Adrenal gland (tissue), 9 donors: ENCODE measurements at regions not wholly inside any gene's neighbourhood (a gene's known extent, or its start where the extent isn't known, plus 50 kb on each side); places are given as distances from the start of the nearest gene placed in this dataset.
A peak's percentile ranks its signal among the peaks of the same experiment; 100 is the strongest.

Source experiments
- DNase-seq, 7 donors: peaks; one replicate each; pipeline ENCODE4 v3.0.0-alpha.2; 2019 to 2020
- H3K27ac ChIP-seq, 5 donors: fragments of 200-600 bp; sonication (generic) in 4 of 5; 1 replicate in 3 of 5; 2 replicates in 2 of 5; pipeline versions ENCODE4 v1.5.1 to v1.8.0; 2016 to 2020; ENCODE audit warnings: mild to moderate bottlenecking in 1 of 5
- H3K27me3 ChIP-seq: fragments of 200-600 bp; 2 replicates; pipeline ENCODE4 v1.8.0; 2021
- H3K36me3 ChIP-seq, 2 donors: fragments of 200-600 bp; replicated peaks in 1 of 2; 1 replicate in 1 of 2; 2 replicates in 1 of 2; pipeline versions ENCODE4 v1.5.1 to v1.8.0; 2018 to 2022
- H3K4me1 ChIP-seq, 2 donors: fragments of 200-600 bp; replicated peaks in 1 of 2; 1 replicate in 1 of 2; 2 replicates in 1 of 2; pipeline versions ENCODE4 v1.5.1 to v1.8.0; 2018 to 2021
- H3K4me3 ChIP-seq, 4 donors: fragments of 200-600 bp; sonication (generic) in 3 of 4; one replicate each; pipeline ENCODE4 v1.5.1; 2016 to 2018
- H3K9me3 ChIP-seq, 3 donors: fragments of 200-600 bp; sonication (generic) in 1 of 3; replicated peaks in 1 of 3; 1 replicate in 2 of 3; 2 replicates in 1 of 3; pipeline versions ENCODE4 v1.5.1 to v1.8.0; 2016 to 2021
- POLR2A ChIP-seq, 2 donors: fragments of 450-650 bp; IDR thresholded peaks; one replicate each; pipeline ENCODE4 v1.6.1; 2017; ENCODE audit warnings: antibody characterized with exemption in 2 of 2, mild to moderate bottlenecking in 2 of 2, moderate library complexity in 1 of 2
- WGBS, 4 donors: extraction: QIAGEN DNeasy Blood & Tissue Kit in 2 of 4; methylation state at CpG; one replicate each; pipeline versions ENCODE4 v1.1.5 to v1.1.7; 2013 to 2017; 5-methylcytosine and 5-hydroxymethylcytosine counted together
- intact Hi-C, 2 donors: fragments of 100-400 bp; cut with DNase I; formaldehyde crosslinking; loops; one replicate each; pipeline versions ENCODE4 v1.14.1 to v1.15.0; 2022 to 2023
- TF ChIP-seq, protein P1 (sequence below), 6 experiments: fragments of 450-650 bp in 4 of 6; fragments of 200-600 bp in 2 of 6; sonication (generic) in 1 of 6; IDR thresholded peaks; 1 replicate in 5 of 6; 2 replicates in 1 of 6; pipeline versions ENCODE4 v1.5.1 to v1.8.0; 2016 to 2021; ENCODE audit warnings: antibody characterized with exemption in 6 of 6, mild to moderate bottlenecking in 2 of 6, moderate library complexity in 1 of 6
- donor health status: healthy with polysubstance abuse.
- donor health status: Bipolar disorder and iron deficiency.
- donor health status: DM: yes; HTN: yes; CAD: no.
- donor health status: DM: no; HTN: no; CAD: no.
- donor health status: DM: no; HTN: no; CAD: no.

DNA sequence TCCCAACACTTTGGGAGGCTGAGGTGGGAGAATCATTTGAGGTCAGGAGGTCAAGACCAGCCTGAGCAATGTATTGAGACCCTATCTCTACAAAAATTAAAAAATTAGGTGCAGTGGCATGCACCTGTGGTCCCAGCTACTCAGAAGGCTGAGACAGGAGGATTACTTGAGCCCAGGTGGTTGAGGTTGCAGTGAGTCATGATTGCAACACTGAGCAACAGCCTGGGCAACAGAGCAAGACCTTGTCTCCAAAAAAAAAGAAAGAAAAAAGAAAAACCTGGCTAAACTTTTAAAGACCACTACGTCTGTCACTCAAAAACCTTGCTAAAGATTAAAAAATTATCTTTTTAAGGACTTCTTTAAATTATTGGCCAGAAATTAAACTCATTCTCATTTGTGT lies 59.8 kb upstream of the ABCA1 start:
- no peaks in the 10 kb centered on the region for H3K9me3 ChIP-seq
- no peaks in the 10 kb centered on the region for H3K27me3 ChIP-seq
- H3K4me3 ChIP-seq = no peak overlapping the region
- H3K4me1 ChIP-seq = peaks cover 26 to 35% of the 10 kb centered on the region in 2 donors
- H3K36me3 ChIP-seq = no peaks in the 10 kb centered on the region
- DNase-seq = no peak
- intact Hi-C loops = no loop called here
- TF ChIP-seq POLR2A (IDR thresholded peaks at IDR 0.05) = no peak
- TF ChIP-seq, protein P1, sequence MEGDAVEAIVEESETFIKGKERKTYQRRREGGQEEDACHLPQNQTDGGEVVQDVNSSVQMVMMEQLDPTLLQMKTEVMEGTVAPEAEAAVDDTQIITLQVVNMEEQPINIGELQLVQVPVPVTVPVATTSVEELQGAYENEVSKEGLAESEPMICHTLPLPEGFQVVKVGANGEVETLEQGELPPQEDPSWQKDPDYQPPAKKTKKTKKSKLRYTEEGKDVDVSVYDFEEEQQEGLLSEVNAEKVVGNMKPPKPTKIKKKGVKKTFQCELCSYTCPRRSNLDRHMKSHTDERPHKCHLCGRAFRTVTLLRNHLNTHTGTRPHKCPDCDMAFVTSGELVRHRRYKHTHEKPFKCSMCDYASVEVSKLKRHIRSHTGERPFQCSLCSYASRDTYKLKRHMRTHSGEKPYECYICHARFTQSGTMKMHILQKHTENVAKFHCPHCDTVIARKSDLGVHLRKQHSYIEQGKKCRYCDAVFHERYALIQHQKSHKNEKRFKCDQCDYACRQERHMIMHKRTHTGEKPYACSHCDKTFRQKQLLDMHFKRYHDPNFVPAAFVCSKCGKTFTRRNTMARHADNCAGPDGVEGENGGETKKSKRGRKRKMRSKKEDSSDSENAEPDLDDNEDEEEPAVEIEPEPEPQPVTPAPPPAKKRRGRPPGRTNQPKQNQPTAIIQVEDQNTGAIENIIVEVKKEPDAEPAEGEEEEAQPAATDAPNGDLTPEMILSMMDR (IDR thresholded peaks at IDR 0.05) = no peak
- no peak overlapping the region for H3K27ac ChIP-seq
- 53 to 78% (median 75%) methylated on average over 1 of the region's 1 CpG for WGBS, 4 donors

DNA sequence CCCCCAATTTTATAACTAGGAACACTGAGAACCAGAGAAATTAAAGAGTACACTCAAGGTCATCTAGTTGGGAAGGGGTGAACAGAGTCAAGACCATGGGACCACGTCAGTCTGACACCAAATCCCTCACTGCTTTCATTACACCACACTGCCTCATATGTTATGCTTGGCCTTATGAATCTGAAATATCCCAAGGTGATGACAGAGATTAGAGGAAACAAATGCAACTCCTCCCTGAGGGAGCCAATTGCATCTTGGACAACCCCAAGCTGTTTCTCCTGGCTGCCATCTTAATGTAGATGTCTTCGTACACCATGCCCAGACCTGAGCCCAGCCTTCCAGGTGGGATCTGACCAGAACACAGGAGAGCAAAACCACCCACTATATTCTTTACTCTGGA lies 60.6 kb upstream of the ABCA1 start:
- TF ChIP-seq, protein P1 (IDR thresholded peaks at IDR 0.05) = no peak
- no peak for TF ChIP-seq POLR2A (IDR thresholded peaks at IDR 0.05)
- Histone ChIP-seq H3K27me3 (no peaks in the 10 kb centered on the region), H3K9me3 (no peaks in the 10 kb centered on the region), H3K27ac (no peak overlapping the region), H3K4me3 (no peak overlapping the region), H3K36me3 (no peaks in the 10 kb centered on the region), H3K4me1 (peaks cover 28 to 37% of the 10 kb centered on the region in 2 donors)
- intact Hi-C loops = no loop called here
- DNase-seq = no peak
- WGBS, 4 donors = 68 to 81% (median 76%) methylated on average over 2 of the region's 2 CpGs

DNA sequence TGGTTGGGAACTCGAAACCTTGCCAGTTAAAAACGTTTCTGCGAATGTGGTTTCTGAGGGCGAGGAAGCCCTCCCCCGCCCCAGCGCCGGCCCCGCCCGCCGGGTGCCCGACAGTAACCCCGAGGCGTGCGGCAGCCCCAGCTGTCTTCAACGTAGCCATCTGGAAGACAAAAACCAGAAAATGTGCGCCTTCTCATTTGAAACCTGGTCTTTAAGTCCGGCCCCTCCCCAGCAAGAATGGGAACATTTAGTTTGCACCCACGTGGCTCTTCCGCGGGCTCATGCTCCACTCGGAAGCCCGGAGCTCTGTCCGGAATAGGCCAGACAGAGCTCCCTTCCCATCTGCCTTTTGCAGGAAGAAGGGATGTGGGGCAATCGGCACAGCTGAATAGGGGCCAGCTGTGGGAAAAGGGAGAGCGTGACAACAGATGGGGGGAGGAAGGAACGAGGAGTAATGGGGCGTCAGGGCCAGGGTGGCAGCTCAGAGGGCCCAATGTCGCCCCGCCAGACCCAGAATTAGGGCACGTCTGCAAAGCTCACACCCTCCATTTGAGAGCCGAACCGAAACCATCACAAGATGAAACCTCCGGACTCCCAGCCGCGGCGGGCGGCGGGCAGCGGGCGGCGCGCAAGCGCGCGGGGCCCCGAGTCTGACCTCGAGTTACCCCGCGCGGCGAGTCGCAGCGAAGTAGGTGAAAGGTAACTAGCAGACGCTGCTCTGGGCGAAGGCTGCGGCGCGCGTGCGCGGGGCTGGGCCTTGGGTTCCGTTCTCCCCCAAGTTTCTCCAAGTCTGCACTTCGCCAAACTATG lies 63.4 kb upstream of the ABCA1 start:
- Histone ChIP-seq H3K36me3 (no peaks in the 10 kb centered on the region), H3K4me1 (peaks cover 35 to 39% of the 10 kb centered on the region in 2 donors), H3K9me3 (no peaks in the 10 kb centered on the region), H3K4me3 (peak overlapping the region in 3 of 4 donors; percentile 23 to 69 (median 52)), H3K27ac (peak overlapping the region; percentile 88 to 99 (median 99)), H3K27me3 (no peaks in the 10 kb centered on the region)
- peak; percentile 93 to 97 (median 96) for DNase-seq
- WGBS, 4 donors = 0% methylated on average over 18 to 63 of the region's 63 CpGs
- peak; percentile 73 to 84 for TF ChIP-seq POLR2A (IDR thresholded peaks at IDR 0.05)
- TF ChIP-seq, protein P1 (IDR thresholded peaks at IDR 0.05) = no peak
- intact Hi-C loops = loop anchor here in 1 of 2 donors (10.0 kb wide), 1 partner anchor 53 kb away; no protein-coding TSS in a partner anchor

DNA sequence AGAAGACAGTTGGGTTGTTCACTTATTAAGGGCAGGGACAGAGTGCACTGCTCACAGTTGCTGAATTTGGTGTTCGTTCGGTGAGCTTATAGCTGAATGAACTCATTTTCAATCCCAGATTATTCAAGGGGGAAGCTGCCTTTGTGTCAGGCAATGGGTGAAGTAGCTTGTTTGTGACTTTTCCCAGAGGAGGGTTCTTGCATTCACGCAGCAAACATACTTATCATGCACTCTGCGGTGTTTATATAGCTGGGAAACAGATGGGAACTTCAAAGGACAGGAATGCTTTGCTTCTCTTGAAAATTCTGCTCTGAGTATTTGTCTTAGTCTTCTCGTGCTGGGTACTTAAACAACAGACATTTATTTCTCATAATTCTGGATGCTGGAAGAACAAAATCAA lies 64.7 kb upstream of the ABCA1 start:
- peaks cover 35 to 45% of the 10 kb centered on the region in 2 donors for H3K4me1 ChIP-seq
- TF ChIP-seq POLR2A (IDR thresholded peaks at IDR 0.05) = no peak
- TF ChIP-seq, protein P1 (IDR thresholded peaks at IDR 0.05) = no peak
- DNase-seq = no peak
- intact Hi-C loops = loop anchor here in 1 of 2 donors (10.0 kb wide), 1 partner anchor 52 kb away; no protein-coding TSS in a partner anchor
- no peak overlapping the region for H3K4me3 ChIP-seq
- H3K9me3 ChIP-seq = no peaks in the 10 kb centered on the region
- no peaks in the 10 kb centered on the region for H3K36me3 ChIP-seq
- peak overlapping the region; percentile 61 to 99 (median 99) for H3K27ac ChIP-seq
- WGBS, 4 donors = 71 to 82% (median 78%) methylated on average over 5 of the region's 5 CpGs
- no peaks in the 10 kb centered on the region for H3K27me3 ChIP-seq
